ENCODE measurements at regions not wholly inside any gene's neighbourhood (a gene's known extent, or its start where the extent isn't known, plus 50 kb on each side); places are given as distances from the start of the nearest gene placed in this dataset.

DNA sequence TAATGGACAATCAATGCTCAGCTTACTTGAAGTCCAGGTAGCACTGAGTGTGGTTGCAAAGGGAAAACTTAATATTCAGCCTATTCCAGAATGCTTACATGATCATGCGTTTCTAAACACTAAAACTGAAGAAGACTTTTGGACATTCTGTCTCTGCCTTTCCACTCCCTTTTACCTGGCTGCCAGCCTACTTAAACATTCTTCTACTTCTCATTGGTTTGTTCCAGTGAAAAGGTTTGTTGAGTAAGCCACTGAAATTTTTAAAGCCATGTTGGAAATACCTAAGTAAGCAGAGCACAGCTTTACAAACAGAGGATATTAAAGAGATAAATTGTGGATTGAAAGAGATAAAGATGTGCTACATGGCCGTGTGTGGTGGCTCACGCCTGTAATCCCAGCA is 1280.8 kb upstream of the AUTS2 start:
- Histone ChIP-seq H3K9me3 (no peaks in the 10 kb centered on the region), H3K4me1 (peaks cover 6% of the 10 kb centered on the region), H3K27ac (no peak overlapping the region), H3K36me3 (no peaks in the 10 kb centered on the region), H3K27me3 (ENCODE audit: low read depth) (no peaks in the 10 kb centered on the region), H3K4me3 (no peak overlapping the region)
- ATAC-seq: no peak
- intact Hi-C loops (cut with DNase I): no loop called here
- DNase-seq: no peak
- TF ChIP-seq, protein P1, sequence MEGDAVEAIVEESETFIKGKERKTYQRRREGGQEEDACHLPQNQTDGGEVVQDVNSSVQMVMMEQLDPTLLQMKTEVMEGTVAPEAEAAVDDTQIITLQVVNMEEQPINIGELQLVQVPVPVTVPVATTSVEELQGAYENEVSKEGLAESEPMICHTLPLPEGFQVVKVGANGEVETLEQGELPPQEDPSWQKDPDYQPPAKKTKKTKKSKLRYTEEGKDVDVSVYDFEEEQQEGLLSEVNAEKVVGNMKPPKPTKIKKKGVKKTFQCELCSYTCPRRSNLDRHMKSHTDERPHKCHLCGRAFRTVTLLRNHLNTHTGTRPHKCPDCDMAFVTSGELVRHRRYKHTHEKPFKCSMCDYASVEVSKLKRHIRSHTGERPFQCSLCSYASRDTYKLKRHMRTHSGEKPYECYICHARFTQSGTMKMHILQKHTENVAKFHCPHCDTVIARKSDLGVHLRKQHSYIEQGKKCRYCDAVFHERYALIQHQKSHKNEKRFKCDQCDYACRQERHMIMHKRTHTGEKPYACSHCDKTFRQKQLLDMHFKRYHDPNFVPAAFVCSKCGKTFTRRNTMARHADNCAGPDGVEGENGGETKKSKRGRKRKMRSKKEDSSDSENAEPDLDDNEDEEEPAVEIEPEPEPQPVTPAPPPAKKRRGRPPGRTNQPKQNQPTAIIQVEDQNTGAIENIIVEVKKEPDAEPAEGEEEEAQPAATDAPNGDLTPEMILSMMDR (IDR thresholded peaks at IDR 0.05): no peak

DNA sequence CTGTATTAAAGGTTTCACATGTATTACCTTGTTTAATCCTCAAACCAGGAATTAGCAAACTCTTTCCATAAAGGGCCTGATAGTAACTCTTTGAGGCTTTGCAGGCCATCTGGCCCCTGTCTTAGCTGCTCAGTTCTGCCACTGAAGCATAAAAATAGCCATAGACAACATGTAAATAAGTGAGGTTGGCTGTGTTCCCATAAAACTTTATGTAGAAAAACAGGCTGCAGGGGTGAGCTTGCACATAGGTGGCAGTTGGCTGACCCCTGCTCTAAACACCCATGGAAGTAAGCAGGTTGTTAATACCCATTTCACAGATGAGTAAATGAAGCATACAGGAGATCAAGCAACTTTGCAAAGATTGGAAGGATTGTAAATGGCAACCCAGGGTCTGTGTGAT is 1279.2 kb upstream of the AUTS2 start:
- DNase-seq (no peak), ATAC-seq (no peak)
- no peak overlapping the region for H3K4me3 ChIP-seq
- intact Hi-C loops (cut with DNase I): no loop called here
- no peaks in the 10 kb centered on the region for H3K9me3 ChIP-seq
- H3K36me3 ChIP-seq: no peaks in the 10 kb centered on the region
- TF ChIP-seq, protein P1 (IDR thresholded peaks at IDR 0.05): no peak
- H3K4me1 ChIP-seq: peaks cover 6% of the 10 kb centered on the region
- H3K27ac ChIP-seq: no peak overlapping the region
- no peaks in the 10 kb centered on the region for H3K27me3 ChIP-seq (ENCODE audit: low read depth)

DNA sequence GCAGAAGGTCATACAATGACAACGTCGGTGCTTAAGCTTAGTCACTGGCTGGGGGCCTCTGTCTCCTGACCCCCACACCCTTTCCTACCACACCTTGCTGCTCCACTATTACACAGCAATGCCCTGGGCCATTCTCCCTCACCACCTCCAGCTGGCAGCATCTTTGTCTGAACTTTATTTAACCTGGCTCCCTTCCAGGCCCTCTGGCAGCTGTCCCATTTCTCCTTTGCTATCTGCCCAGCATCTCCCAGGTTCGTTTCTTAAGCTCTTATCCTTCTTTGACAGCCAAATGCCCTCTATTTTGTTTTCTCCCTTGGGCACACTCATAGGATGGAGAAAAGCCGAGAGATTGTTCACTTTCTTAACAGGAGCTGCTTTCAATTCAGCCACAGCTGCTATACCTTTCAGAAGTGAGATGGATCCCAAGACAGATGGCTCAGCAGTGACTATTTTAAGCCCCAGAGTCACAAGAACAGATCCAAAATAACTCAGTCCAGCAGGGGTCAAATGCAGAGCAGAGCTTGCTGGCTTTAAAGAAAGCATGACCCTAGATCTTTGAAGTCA is 1277.1 kb upstream of the AUTS2 start:
- intact Hi-C loops (cut with DNase I): no loop called here
- H3K27ac ChIP-seq: no peak overlapping the region
- peaks cover 6% of the 10 kb centered on the region for H3K4me1 ChIP-seq
- DNase-seq: no peak
- no peaks in the 10 kb centered on the region for H3K9me3 ChIP-seq
- no peak overlapping the region for H3K4me3 ChIP-seq
- ATAC-seq: no peak
- no peaks in the 10 kb centered on the region for H3K36me3 ChIP-seq
- TF ChIP-seq, protein P1 (IDR thresholded peaks at IDR 0.05): no peak
- no peaks in the 10 kb centered on the region for H3K27me3 ChIP-seq (ENCODE audit: low read depth)

DNA sequence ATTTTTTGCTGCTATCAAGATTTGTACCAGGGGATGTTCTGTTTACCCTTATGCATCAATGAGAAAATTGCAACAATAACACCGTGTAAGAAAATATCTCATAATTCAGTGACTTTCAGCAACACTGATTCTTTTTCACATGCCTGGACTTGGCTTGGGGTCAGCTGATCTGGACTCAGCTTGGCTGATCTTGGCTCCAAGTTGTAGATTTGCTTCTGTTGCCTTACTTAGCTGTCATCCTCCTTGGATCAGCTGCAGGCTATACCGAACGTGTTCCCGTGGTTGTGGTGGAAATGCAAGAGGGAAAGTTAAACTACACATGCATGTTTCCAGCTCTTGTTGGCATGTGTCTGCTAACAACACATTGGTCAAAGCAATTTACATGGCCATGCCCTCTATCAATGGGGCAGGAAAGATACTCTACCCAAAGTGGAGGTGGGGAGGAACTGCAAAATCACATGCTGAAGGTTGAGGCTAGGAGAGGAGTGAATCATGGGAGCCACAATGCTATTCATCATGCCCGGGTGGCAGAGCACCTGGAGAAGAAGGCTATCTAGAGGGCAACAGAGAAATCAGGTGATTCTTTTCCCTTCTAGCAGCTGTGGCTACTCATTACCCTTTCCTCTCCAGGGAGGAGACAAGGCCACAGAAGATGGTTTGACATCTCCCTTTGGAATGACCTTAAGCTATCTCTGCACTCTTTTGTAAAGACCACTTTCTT is 1276.3 kb upstream of the AUTS2 start:
- no peak overlapping the region for H3K27ac ChIP-seq
- ATAC-seq: no peak
- intact Hi-C loops (cut with DNase I): no loop called here
- H3K9me3 ChIP-seq: no peaks in the 10 kb centered on the region
- H3K4me1 ChIP-seq: peaks cover 6% of the 10 kb centered on the region
- no peaks in the 10 kb centered on the region for H3K36me3 ChIP-seq
- no peak overlapping the region for H3K4me3 ChIP-seq
- TF ChIP-seq, protein P1 (IDR thresholded peaks at IDR 0.05): no peak
- no peak for DNase-seq
- H3K27me3 ChIP-seq (ENCODE audit: low read depth): no peaks in the 10 kb centered on the region

DNA sequence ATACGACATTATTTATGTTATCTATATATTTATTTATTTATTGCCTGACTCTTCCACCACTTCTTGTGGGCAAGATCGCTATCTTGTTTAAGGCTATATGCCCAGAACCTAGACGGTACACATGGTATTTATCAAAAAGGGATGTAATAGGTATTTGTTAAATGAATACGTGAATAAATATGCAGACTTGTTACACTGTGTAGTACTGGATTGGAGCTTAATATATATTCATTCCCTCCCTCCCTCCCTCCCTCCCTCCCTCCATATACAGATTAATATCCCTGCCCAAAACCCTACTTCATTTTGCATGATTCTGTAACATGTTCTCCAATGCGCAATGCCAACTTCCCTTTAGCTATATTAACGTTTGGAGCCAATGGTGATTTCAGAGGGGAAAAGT is 1273.7 kb upstream of the AUTS2 start:
- no peak overlapping the region for H3K4me3 ChIP-seq

More for the DNA sequence above, 1273.7 kb upstream of the AUTS2 start:
- no peak for ATAC-seq
- intact Hi-C loops (cut with DNase I): no loop called here
- TF ChIP-seq, protein P1 (IDR thresholded peaks at IDR 0.05): no peak
- Histone ChIP-seq H3K4me1 (peaks cover 6% of the 10 kb centered on the region), H3K36me3 (no peaks in the 10 kb centered on the region), H3K9me3 (no peaks in the 10 kb centered on the region), H3K27ac (no peak overlapping the region), H3K27me3 (ENCODE audit: low read depth) (no peaks in the 10 kb centered on the region)
- no peak for DNase-seq

All from lower lobe of right lung (tissue), 2 donors.